GM23338 (cell line): ENCODE measurements at regions not wholly inside any gene's neighbourhood (a gene's known extent, or its start where the extent isn't known, plus 50 kb on each side); places are given as distances from the start of the nearest gene placed in this dataset.

Experiments
- ATAC-seq: fragments of 200-7000 bp; cut with Tn5 transposase; 3 replicates; pipeline ENCODE4 v1.9.1; 2020
- DNase-seq: peaks from one replicate; pipeline ENCODE4 v3.0.0-alpha.2; 2015; ENCODE audit warnings: low spot score
- H2AFZ ChIP-seq: fragments of 200-600 bp; sonication (generic); 2 replicates; pipeline ENCODE4 v1.8.0; 2016; ENCODE audit warnings: antibody characterized with exemption, mild to moderate bottlenecking, moderate library complexity
- H3F3A ChIP-seq: fragments of 200-600 bp; sonication (generic); replicated peaks from 2 replicates; pipeline ENCODE4 v1.8.0; 2017; ENCODE audit warnings: antibody characterized with exemption, mixed run types, low read depth
- H3K27ac ChIP-seq: fragments of 200-600 bp; sonication (generic); 2 replicates; pipeline ENCODE4 v1.6.1; 2016; ENCODE audit warnings: low read depth
- H3K27me3 ChIP-seq: fragments of 200-600 bp; sonication (generic); 2 replicates; pipeline ENCODE4 v1.8.0; 2016; ENCODE audit warnings: mild to moderate bottlenecking, mixed run types, moderate library complexity; ENCODE audit not compliant: insufficient read depth
- H3K36me3 ChIP-seq: fragments of 200-600 bp; sonication (generic); 2 replicates; pipeline ENCODE4 v1.8.0; 2016; ENCODE audit warnings: mild to moderate bottlenecking; ENCODE audit not compliant: insufficient read depth
- H3K4me1 ChIP-seq: fragments of 200-600 bp; sonication (generic); 2 replicates; pipeline ENCODE4 v1.8.0; 2016; ENCODE audit warnings: mild to moderate bottlenecking, moderate library complexity; ENCODE audit not compliant: insufficient read depth
- H3K4me2 ChIP-seq: fragments of 200-600 bp; sonication (generic); 2 replicates; pipeline ENCODE4 v1.7.1; 2017; ENCODE audit warnings: mixed run types
- H3K4me3 ChIP-seq: fragments of 200-600 bp; sonication (generic); 2 replicates; pipeline ENCODE4 v1.6.1; 2016; ENCODE audit warnings: mixed run types
- H3K79me2 ChIP-seq: fragments of 200-600 bp; sonication (generic); replicated peaks from 2 replicates; pipeline ENCODE4 v1.8.0; 2017; ENCODE audit warnings: mild to moderate bottlenecking; ENCODE audit not compliant: insufficient read depth
- H3K9me2 ChIP-seq: fragments of 200-600 bp; sonication (generic); 2 replicates; pipeline ENCODE4 v1.8.0; 2017; ENCODE audit not compliant: insufficient read depth
- H4K20me1 ChIP-seq: fragments of 200-600 bp; sonication (generic); replicated peaks from 2 replicates; pipeline ENCODE4 v1.8.0; 2017; ENCODE audit warnings: mild to moderate bottlenecking; ENCODE audit not compliant: insufficient read depth
- H3K27ac Mint-ChIP-seq: 2 replicates; pipeline ENCODE4 v1.8.0; 2020; ENCODE audit warnings: inconsistent platforms, mild to moderate bottlenecking, moderate library complexity, mixed read lengths
- H3K27me3 Mint-ChIP-seq: 3 replicates; pipeline ENCODE4 v1.8.0; 2022; ENCODE audit warnings: low read depth, mild to moderate bottlenecking, moderate library complexity, mixed read lengths, inconsistent platforms; ENCODE audit not compliant: insufficient read depth, poor library complexity
- H3K36me3 Mint-ChIP-seq: 3 replicates; pipeline ENCODE4 v1.8.0; 2021; ENCODE audit warnings: low read depth, mild to moderate bottlenecking, inconsistent platforms, moderate library complexity, mixed read lengths
- H3K4me1 Mint-ChIP-seq: 3 replicates; pipeline ENCODE4 v1.8.0; 2020; ENCODE audit warnings: mild to moderate bottlenecking, inconsistent platforms, mixed read lengths
- H3K4me3 Mint-ChIP-seq: 3 replicates; pipeline ENCODE4 v1.8.0; 2021; ENCODE audit warnings: moderate library complexity, mild to moderate bottlenecking, inconsistent platforms, mixed read lengths
- H3K9me3 Mint-ChIP-seq: 3 replicates; pipeline ENCODE4 v1.8.0; 2020; ENCODE audit warnings: moderate library complexity, mild to moderate bottlenecking, inconsistent platforms, mixed read lengths
- CREB1 ChIP-seq: fragments of 250-450 bp; sonication (Bioruptor Pico); IDR thresholded peaks from 2 replicates; pipeline ENCODE4 v1.5.0; 2020; ENCODE audit warnings: low read depth, mild to moderate bottlenecking, moderate library complexity
- CTCF ChIP-seq, 2 experiments: fragments of 200-600 bp in 1 of 2; sonication (generic) in 1 of 2; conservative IDR thresholded peaks; 2 replicates each; pipeline versions ENCODE4 v1.5.1 to v1.6.1; 2016 to 2017; ENCODE audit warnings: antibody characterized with exemption in 2 of 2, low read depth in 2 of 2, mild to moderate bottlenecking in 2 of 2, moderate library complexity in 1 of 2
- ETS1 ChIP-seq: IDR thresholded peaks from 2 replicates; pipeline ENCODE4 v1.6.1; 2016; ENCODE audit warnings: antibody characterized with exemption
- EZH2 ChIP-seq: fragments of 200-600 bp; sonication (generic); IDR thresholded peaks from one replicate; pipeline ENCODE4 v1.8.0; 2017; ENCODE audit warnings: antibody characterized with exemption, mild to moderate bottlenecking, low read depth; ENCODE audit not compliant: unreplicated experiment
- EZH2phosphoT487 ChIP-seq: fragments of 200-600 bp; sonication (generic); IDR thresholded peaks from one replicate; pipeline ENCODE4 v1.8.1; 2018; ENCODE audit warnings: antibody characterized with exemption; ENCODE audit not compliant: unreplicated experiment
- JUNB ChIP-seq: IDR thresholded peaks from one replicate; pipeline ENCODE4 v1.6.1; 2016; ENCODE audit warnings: antibody characterized with exemption; ENCODE audit not compliant: unreplicated experiment
- NANOG ChIP-seq: IDR thresholded peaks from 2 replicates; pipeline ENCODE4 v1.6.1; 2016; ENCODE audit warnings: antibody characterized with exemption, borderline replicate concordance
- POLR2AphosphoS5 ChIP-seq: IDR thresholded peaks from 2 replicates; pipeline ENCODE4 v1.6.1; 2016; ENCODE audit warnings: antibody characterized with exemption, low read depth
- REST ChIP-seq: IDR thresholded peaks from one replicate; pipeline ENCODE4 v1.6.1; 2018; ENCODE audit warnings: antibody characterized with exemption; ENCODE audit not compliant: unreplicated experiment
- STAT1 ChIP-seq: IDR thresholded peaks from one replicate; pipeline ENCODE4 v1.6.1; 2016; ENCODE audit warnings: antibody characterized with exemption; ENCODE audit not compliant: unreplicated experiment
- ZNF114 ChIP-seq: fragments of 250-450 bp; sonication (Bioruptor Pico); IDR thresholded peaks from 2 replicates; pipeline ENCODE4 v1.5.0; 2020; ENCODE audit warnings: mild to moderate bottlenecking, moderate library complexity
- ZNF331 ChIP-seq: fragments of 250-450 bp; sonication (Bioruptor Pico); IDR thresholded peaks from 2 replicates; pipeline ENCODE4 v1.5.0; 2020; ENCODE audit warnings: low read depth, mild to moderate bottlenecking, moderate library complexity
- ZNF462 ChIP-seq: fragments of 250-450 bp; sonication (Bioruptor Pico); IDR thresholded peaks from 2 replicates; pipeline ENCODE4 v1.5.0; 2020; ENCODE audit warnings: mild to moderate bottlenecking, moderate library complexity

- H3K9me2 ChIP-seq, result no peaks in the 10 kb centered on the region
- no peaks in the 10 kb centered on the region for H3K27me3 ChIP-seq
- no peaks in the 10 kb centered on the region for H3K9me3 Mint-ChIP-seq
- H3K27ac ChIP-seq, result no peak overlapping the region
- no peak overlapping the region for H3K4me2 ChIP-seq
- peaks cover 11% of the 10 kb centered on the region for H3K4me1 ChIP-seq
- H3K27ac Mint-ChIP-seq, result peak overlapping the region; percentile 63; the same call in 1 of the 2 replicates
- no peaks in the 10 kb centered on the region for H3F3A ChIP-seq
- peaks cover 4% of the 10 kb centered on the region for H3K27me3 Mint-ChIP-seq
- no peak overlapping the region for H3K4me3 Mint-ChIP-seq
- H3K36me3 ChIP-seq, result 0 out of 2 replicates have a peak, but pooled peaks cover 6% of the 10 kb centered on the region
- no peak overlapping the region for H3K4me3 ChIP-seq
- H4K20me1 ChIP-seq, result no peaks in the 10 kb centered on the region
- H3K4me1 Mint-ChIP-seq, result peaks cover 9% of the 10 kb centered on the region; the same call in 2 of the 3 replicates
- no peaks in the 10 kb centered on the region for H3K79me2 ChIP-seq
- H2AFZ ChIP-seq, result no peak overlapping the region
- TF ChIP-seq CTCF (conservative IDR thresholded peaks at IDR 0.05; ENCODE audit: low read depth in 2 of 2) (no peak), JUNB (no peak), ETS1 (no peak), ZNF331 (CRISPR knock-in tag) (no peak), STAT1 (no peak), POLR2AphosphoS5 (no peak), EZH2 (no peak), ZNF114 (no peak), REST (no peak), CREB1 (CRISPR knock-in tag) (no peak), ZNF462 (CRISPR knock-in tag) (no peak), EZH2phosphoT487 (no peak), NANOG (no peak)
- ATAC-seq, result no peak
- no peaks in the 10 kb centered on the region for H3K36me3 Mint-ChIP-seq
- DNase-seq, result no peak
Measured at GRCh38 chr2:173652767-173653431, 298.2 kb downstream of the CDCA7 start.
